ENCODE measurements at regions not wholly inside any gene's neighbourhood (a gene's known extent, or its start where the extent isn't known, plus 50 kb on each side); places are given as distances from the start of the nearest gene placed in this dataset.
A peak's percentile ranks its signal among the peaks of the same experiment; 100 is the strongest.

- in situ Hi-C loops (cut with HindIII; ENCODE audit: low pct_unique_long_range_greater_than_20kb, low sequenced_read_pairs): no loop called here
- BruUV-seq (replicated peaks): no TSS peak
Observed at GRCh38 chr16:85300406-85300968, 188.2 kb upstream of the CIBAR2 start.

GRCh38 chr16:85301231-85301630 lies 189.0 kb upstream of the CIBAR2 start:
- CTCF ChIA-PET: interaction anchor here (0.7 kb wide), 1 partner anchor 135 kb away, joined by 4 read pairs; no protein-coding TSS in a partner anchor
- ATAC-seq (no peak), DNase-seq (ENCODE audit: low read depth, low spot score) (no peak)
- peak overlapping the region; percentile 66 for H3K27ac ChIP-seq (ENCODE audit: low read length)
- H3K9me3 ChIP-seq (ENCODE audit: control insufficient read depth, insufficient read depth, low read depth, low read length): no peaks in the 10 kb centered on the region
- peaks cover 48% of the 10 kb centered on the region for H3K4me1 ChIP-seq (ENCODE audit: control insufficient read depth, insufficient read depth, low read length)
- in situ Hi-C loops (cut with HindIII; ENCODE audit: low pct_unique_long_range_greater_than_20kb, low sequenced_read_pairs) (no loop called here), intact Hi-C loops (cut with micrococcal nuclease; ENCODE audit: unreplicated experiment) (no loop called here)
- H3K4me3 ChIP-seq (ENCODE audit: low read depth in 2 of 2, low read length in 2 of 2): no peak overlapping the region
- no peaks in the 10 kb centered on the region for H3K36me3 ChIP-seq (ENCODE audit: control insufficient read depth, insufficient read depth, low read length)
- TF ChIP-seq REST (IDR thresholded peaks at IDR 0.05; ENCODE audit: insufficient read depth in 1 of 2, low read depth in 2 of 2, low read length in 1 of 2) (no peak), TCF7L2 (IDR thresholded peaks at IDR 0.05; ENCODE audit: low read depth, low read length) (no peak), CTCF (IDR thresholded peaks at IDR 0.05) (no peak), SIN3A (IDR thresholded peaks at IDR 0.05; ENCODE audit: borderline replicate concordance, insufficient read depth, low read depth, low read length) (no peak), POLR2AphosphoS5 (IDR thresholded peaks at IDR 0.05; ENCODE audit: low read depth, low read length) (no peak)
- POLR2A ChIA-PET: no interaction called here
- BruUV-seq (replicated peaks): no TSS peak
- H3K27me3 ChIP-seq (ENCODE audit: control insufficient read depth, insufficient read depth, low read length): no peaks in the 10 kb centered on the region

More at GRCh38 chr16:85300406-85300968, 188.2 kb upstream of the CIBAR2 start:
- TF ChIP-seq POLR2AphosphoS5 (IDR thresholded peaks at IDR 0.05; ENCODE audit: low read depth, low read length) (no peak), CTCF (IDR thresholded peaks at IDR 0.05) (no peak), SIN3A (IDR thresholded peaks at IDR 0.05; ENCODE audit: borderline replicate concordance, insufficient read depth, low read depth, low read length) (no peak), TCF7L2 (IDR thresholded peaks at IDR 0.05; ENCODE audit: low read depth, low read length) (no peak), REST (IDR thresholded peaks at IDR 0.05; ENCODE audit: insufficient read depth in 1 of 2, low read depth in 2 of 2, low read length in 1 of 2) (no peak)
- no peaks in the 10 kb centered on the region for H3K27me3 ChIP-seq (ENCODE audit: control insufficient read depth, insufficient read depth, low read length)
- H3K9me3 ChIP-seq (ENCODE audit: control insufficient read depth, insufficient read depth, low read depth, low read length): no peaks in the 10 kb centered on the region
- intact Hi-C loops (cut with micrococcal nuclease; ENCODE audit: unreplicated experiment): no loop called here
- ChIA-PET POLR2A (no interaction called here), CTCF (interaction anchor here (0.6 kb wide), 1 partner anchor 9 kb away, joined by 3 read pairs; no protein-coding TSS in a partner anchor)
- H3K4me3 ChIP-seq (ENCODE audit: low read depth in 2 of 2, low read length in 2 of 2): no peak overlapping the region
- peaks cover 47% of the 10 kb centered on the region for H3K4me1 ChIP-seq (ENCODE audit: control insufficient read depth, insufficient read depth, low read length)
- DNase-seq (ENCODE audit: low read depth, low spot score): no peak
- ATAC-seq: no peak
- H3K27ac ChIP-seq (ENCODE audit: low read length): peak overlapping the region; percentile 5; the same call in 1 of the 2 replicates
- no peaks in the 10 kb centered on the region for H3K36me3 ChIP-seq (ENCODE audit: control insufficient read depth, insufficient read depth, low read length)
